PC-3 (cell line): ENCODE measurements at regions not wholly inside any gene's neighbourhood (a gene's known extent, or its start where the extent isn't known, plus 50 kb on each side); places are given as distances from the start of the nearest gene placed in this dataset.

Experiments used
- ATAC-seq: fragments of 200-7000 bp; cut with Tn5 transposase; 2 replicates; pipeline ENCODE4 v1.9.1; 2020; ENCODE audit warnings: mild to moderate bottlenecking, moderate library complexity
- BruUV-seq: library from RNA; stranded (reverse); fragments of 400-500 nt; replicated peaks from 2 replicates; lab custom pipeline; 2021; lab: Mats Ljungman, UMichigan
- CTCF ChIA-PET: fragments of 300-600 bp; sonication (Branson Sonifier 250); formaldehyde crosslinking; loops from one replicate; lab custom pipeline; 2022; ENCODE audit warnings: antibody characterized with exemption; lab: Charles Lee
- POLR2A ChIA-PET: fragments of 300-600 bp; sonication (Branson Sonifier 250); formaldehyde crosslinking; loops from one replicate; lab custom pipeline; 2022; ENCODE audit warnings: antibody characterized with exemption; ENCODE audit not compliant: unreplicated experiment; lab: Charles Lee
- DNase-seq: peaks from one replicate; pipeline ENCODE4 v3.0.0-alpha.2; 2015
- H2AFZ ChIP-seq: fragments of 300-600 bp; sonication (generic); 2 replicates; pipeline ENCODE4 v1.6.0; 2016; ENCODE audit warnings: antibody characterized with exemption, low read length
- H3F3A ChIP-seq: fragments of 300-600 bp; sonication (generic); one replicate; pipeline ENCODE4 v1.6.0; 2017; ENCODE audit warnings: antibody characterized with exemption, low read length, control low read depth, mild to moderate bottlenecking; ENCODE audit not compliant: unreplicated experiment
- H3K27ac ChIP-seq: fragments of 300-600 bp; sonication (generic); 2 replicates; pipeline ENCODE4 v1.5.1; 2016; ENCODE audit warnings: mild to moderate bottlenecking, low read length
- H3K27me3 ChIP-seq: fragments of 300-600 bp; sonication (generic); 2 replicates; pipeline ENCODE4 v1.6.1; 2016; ENCODE audit warnings: low read length, mixed read lengths
- H3K36me3 ChIP-seq: fragments of 300-600 bp; sonication (generic); 2 replicates; pipeline ENCODE4 v1.6.1; 2016; ENCODE audit warnings: low read depth, mixed run types, low read length, mixed read lengths
- H3K4me1 ChIP-seq: fragments of 300-600 bp; sonication (generic); 2 replicates; pipeline ENCODE4 v1.5.1; 2016; ENCODE audit warnings: low read length; ENCODE audit not compliant: insufficient read depth
- H3K4me2 ChIP-seq: fragments of 300-600 bp; sonication (generic); 2 replicates; pipeline ENCODE4 v1.6.0; 2016; ENCODE audit warnings: low read length
- H3K4me3 ChIP-seq: fragments of 300-600 bp; sonication (generic); 2 replicates; pipeline ENCODE4 v1.5.1; 2016; ENCODE audit warnings: mild to moderate bottlenecking, low read length, mixed read lengths
- H3K79me2 ChIP-seq: fragments of 300-600 bp; sonication (generic); 2 replicates; pipeline ENCODE4 v1.6.1; 2017; ENCODE audit warnings: low read length, mixed read lengths
- H3K9ac ChIP-seq: fragments of 300-600 bp; sonication (generic); 2 replicates; pipeline ENCODE4 v1.6.0; 2016; ENCODE audit warnings: mild to moderate bottlenecking, low read length
- H3K9me2 ChIP-seq: fragments of 300-600 bp; sonication (generic); replicated peaks from 2 replicates; pipeline ENCODE4 v1.6.1; 2016; ENCODE audit warnings: mixed run types, low read length, mixed read lengths
- H3K9me3 ChIP-seq: fragments of 300-600 bp; sonication (generic); 2 replicates; pipeline ENCODE4 v1.6.1; 2016; ENCODE audit warnings: low read length, mixed read lengths
- H4K20me1 ChIP-seq: fragments of 300-600 bp; sonication (generic); 2 replicates; pipeline ENCODE4 v1.6.1; 2016; ENCODE audit warnings: low read length, mixed read lengths
- CTCF ChIP-seq: fragments of 300-600 bp; sonication (generic); conservative IDR thresholded peaks from 2 replicates; pipeline ENCODE4 v1.5.1; 2017; ENCODE audit warnings: antibody characterized with exemption, low read depth, mild to moderate bottlenecking, low read length
- EZH2 ChIP-seq: fragments of 300-600 bp; sonication (generic); IDR thresholded peaks from one replicate; pipeline ENCODE4 v1.6.1; 2017; ENCODE audit warnings: antibody characterized with exemption, mild to moderate bottlenecking, low read length; ENCODE audit not compliant: unreplicated experiment
- EZH2phosphoT487 ChIP-seq: fragments of 300-600 bp; sonication (generic); IDR thresholded peaks from 2 replicates; pipeline ENCODE4 v1.6.1; 2018; ENCODE audit warnings: mild to moderate bottlenecking, antibody characterized with exemption, low read length, borderline replicate concordance
- intact Hi-C: fragments of 100-400 bp; cut with micrococcal nuclease; formaldehyde crosslinking; loops from 2 replicates; pipeline ENCODE4 v1.9.0; 2023

DNA sequence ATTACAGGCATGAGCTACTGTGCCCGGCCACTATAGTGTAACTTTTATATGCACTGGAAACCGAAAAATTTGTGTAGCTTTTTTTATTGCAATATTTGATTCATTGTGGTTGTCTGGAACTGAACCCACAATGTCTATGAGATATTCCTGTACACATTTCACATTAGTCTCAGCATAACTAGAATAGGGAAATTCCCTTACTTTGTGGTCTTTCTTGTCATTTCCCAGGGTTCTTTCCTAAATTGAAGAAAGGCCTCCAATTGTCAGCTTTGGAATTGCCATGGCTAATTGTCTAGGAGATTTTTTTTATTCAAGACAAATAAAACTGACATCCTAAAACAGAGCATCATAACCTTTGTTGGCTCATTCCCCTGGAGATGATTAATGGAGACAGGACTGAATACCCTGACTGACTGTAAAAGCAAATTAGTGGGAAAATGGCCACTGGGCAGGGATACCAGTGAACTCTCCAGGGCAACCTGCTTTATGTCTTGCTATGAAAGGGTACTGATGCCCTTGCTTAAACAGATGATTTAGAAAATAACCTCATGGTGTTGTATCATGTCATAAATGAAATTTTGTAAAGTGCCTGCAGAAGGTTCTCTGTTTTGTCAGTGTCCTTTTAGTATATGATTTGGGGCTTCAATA is 576.9 kb downstream of the RFPL4B start:
- Histone ChIP-seq H3K79me2 (no peaks in the 10 kb centered on the region), H4K20me1 (no peaks in the 10 kb centered on the region), H3K9ac (no peak overlapping the region), H3K27ac (no peak overlapping the region), H3K9me3 (no peaks in the 10 kb centered on the region), H3K9me2 (no peaks in the 10 kb centered on the region), H3K27me3 (no peaks in the 10 kb centered on the region), H3K36me3 (no peaks in the 10 kb centered on the region), H3K4me1 (no peaks in the 10 kb centered on the region), H3K4me3 (no peak overlapping the region), H3F3A (no peaks in the 10 kb centered on the region), H3K4me2 (no peak overlapping the region), H2AFZ (no peak overlapping the region)
- TF ChIP-seq CTCF (no peak), EZH2 (no peak), EZH2phosphoT487 (no peak)
- CTCF ChIA-PET, result no interaction called here
- DNase-seq, result no peak
- BruUV-seq, result no TSS peak
- intact Hi-C loops, result no loop called here
- POLR2A ChIA-PET, result no interaction called here
- no peak for ATAC-seq

- Histone ChIP-seq H3K27me3 (no peaks in the 10 kb centered on the region), H3K4me2 (no peak overlapping the region), H3K9me2 (no peaks in the 10 kb centered on the region), H2AFZ (no peak overlapping the region), H3K36me3 (no peaks in the 10 kb centered on the region), H3K27ac (no peak overlapping the region), H4K20me1 (no peaks in the 10 kb centered on the region), H3K4me3 (no peak overlapping the region), H3F3A (no peaks in the 10 kb centered on the region), H3K79me2 (no peaks in the 10 kb centered on the region), H3K9ac (no peak overlapping the region), H3K9me3 (no peaks in the 10 kb centered on the region), H3K4me1 (no peaks in the 10 kb centered on the region)
- POLR2A ChIA-PET, result no interaction called here
- no peak for TF ChIP-seq CTCF
- TF ChIP-seq EZH2, result no peak
- no peak for TF ChIP-seq EZH2phosphoT487
- CTCF ChIA-PET, result no interaction called here
- no peak for DNase-seq
- no peak for ATAC-seq
- intact Hi-C loops, result no loop called here
- no TSS peak for BruUV-seq
Measured at GRCh38 chr6:112925702-112926101, 578.6 kb downstream of the RFPL4B start.

- H3K36me3 ChIP-seq, result no peaks in the 10 kb centered on the region
- intact Hi-C loops, result no loop called here
- no peaks in the 10 kb centered on the region for H4K20me1 ChIP-seq
- no peak for TF ChIP-seq EZH2
- TF ChIP-seq CTCF, result no peak
- TF ChIP-seq EZH2phosphoT487, result no peak
- no TSS peak for BruUV-seq
- no peak overlapping the region for H3K27ac ChIP-seq
- DNase-seq (no peak), ATAC-seq (no peak)
- no peak overlapping the region for H3K9ac ChIP-seq
- H3K9me2 ChIP-seq, result no peaks in the 10 kb centered on the region
- ChIA-PET POLR2A (no interaction called here), CTCF (no interaction called here)
- no peaks in the 10 kb centered on the region for H3K9me3 ChIP-seq
- H3K79me2 ChIP-seq, result no peaks in the 10 kb centered on the region
- H3K27me3 ChIP-seq, result no peaks in the 10 kb centered on the region
- H3K4me3 ChIP-seq, result no peak overlapping the region
- H3K4me1 ChIP-seq, result no peaks in the 10 kb centered on the region
- H3K4me2 ChIP-seq, result no peak overlapping the region
- no peaks in the 10 kb centered on the region for H3F3A ChIP-seq
- no peak overlapping the region for H2AFZ ChIP-seq
Measured at GRCh38 chr6:112927641-112928320, 580.7 kb downstream of the RFPL4B start.
